ENCODE measurements at regions not wholly inside any gene's neighbourhood (a gene's known extent, or its start where the extent isn't known, plus 50 kb on each side); places are given as distances from the start of the nearest gene placed in this dataset.
"Not testable (repeated sequence)": the region's sequence is repeated elsewhere in the genome, so short reads cannot be mapped to it uniquely, and the experiment has no call there.

DNA sequence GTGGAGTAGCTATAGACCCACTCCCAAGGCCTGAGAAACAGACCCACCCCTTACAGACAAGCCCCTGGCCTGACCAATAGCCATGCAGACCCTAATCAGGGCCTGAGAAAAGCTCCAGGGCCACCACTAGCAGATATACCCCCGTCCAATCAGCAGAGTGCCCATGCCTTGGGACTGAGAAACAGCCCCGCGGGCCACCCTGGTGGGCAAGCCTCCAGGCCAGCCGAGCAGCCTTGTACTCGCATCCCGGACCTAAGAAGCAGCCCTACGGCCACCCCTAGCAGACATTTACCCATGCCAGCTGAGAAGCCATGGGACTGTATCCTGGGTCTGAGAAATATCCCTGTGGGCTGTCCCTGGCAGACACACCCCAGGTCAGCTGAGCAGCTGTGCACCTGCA lies 436.5 kb downstream of the SMARCA1 start:
- no peak for TF ChIP-seq CTCF (IDR thresholded peaks at IDR 0.05)
- no peak for DNase-seq
- Histone ChIP-seq H3K27me3 (no peaks in the 10 kb centered on the region), H3K36me3 (no peaks in the 10 kb centered on the region), H3K9ac (ENCODE audit: low read depth in 2 of 2, low read length in 2 of 2) (no peak overlapping the region), H3K9me3 (no peaks in the 10 kb centered on the region), H3K27ac (no peak overlapping the region), H3K4me3 (no peak overlapping the region), H3K4me1 (no peaks in the 10 kb centered on the region)
- intact Hi-C loops (cut with DNase I), result no loop called here

- intact Hi-C loops (cut with DNase I); H3K27me3 ChIP-seq; H3K9me3 ChIP-seq; DNase-seq; H3K4me3 ChIP-seq; H3K27ac ChIP-seq; H3K4me1 ChIP-seq; H3K9ac ChIP-seq (ENCODE audit: low read depth in 2 of 2, low read length in 2 of 2); H3K36me3 ChIP-seq: not testable (repeated sequence)
Measured at GRCh38 chrX:129084291-129084690, 439.0 kb downstream of the SMARCA1 start.

DNA sequence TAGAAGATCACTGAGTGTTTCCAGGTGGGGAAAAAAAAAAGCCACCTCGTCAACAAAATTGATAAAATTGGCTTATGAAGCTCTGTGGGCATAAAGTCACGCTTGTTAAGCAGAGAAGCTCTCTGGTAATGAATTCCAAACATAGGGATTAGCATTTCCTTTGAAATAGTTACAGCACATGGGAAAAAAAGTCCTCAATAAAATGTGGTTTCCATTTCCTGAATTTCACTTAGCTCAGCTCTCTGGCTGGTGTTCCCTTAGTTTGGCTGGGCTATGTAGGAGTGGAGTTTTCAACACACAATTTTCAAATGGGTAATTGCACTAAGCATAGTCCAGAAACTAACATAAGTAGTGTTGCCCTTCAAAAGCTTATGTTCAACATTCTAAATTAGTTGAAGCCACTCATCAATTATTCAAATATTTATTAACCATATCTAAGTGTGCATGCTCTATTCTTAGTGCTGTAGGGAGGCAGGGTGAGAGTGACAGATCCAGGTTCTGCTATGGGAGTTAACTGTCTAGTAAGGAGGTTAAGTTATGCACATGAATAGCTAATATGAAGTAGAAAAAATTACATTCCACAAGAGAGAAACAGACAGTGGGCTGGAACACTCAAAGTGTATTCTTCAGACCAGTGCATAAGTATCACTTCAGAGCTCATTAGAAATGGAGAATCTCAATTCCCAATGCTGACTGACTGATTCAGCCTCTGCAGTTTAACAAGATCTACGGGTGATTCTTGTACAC lies 445.7 kb downstream of the SMARCA1 start:
- no peak for DNase-seq
- H3K9me3 ChIP-seq, result no peaks in the 10 kb centered on the region
- no peak overlapping the region for H3K27ac ChIP-seq
- H3K27me3 ChIP-seq, result no peaks in the 10 kb centered on the region
- no peak overlapping the region for H3K4me3 ChIP-seq
- no peaks in the 10 kb centered on the region for H3K36me3 ChIP-seq
- no peak overlapping the region for H3K9ac ChIP-seq (ENCODE audit: low read depth in 2 of 2, low read length in 2 of 2)
- no peaks in the 10 kb centered on the region for H3K4me1 ChIP-seq
- no peak for TF ChIP-seq CTCF (IDR thresholded peaks at IDR 0.05)
- intact Hi-C loops (cut with DNase I), result no loop called here

DNA sequence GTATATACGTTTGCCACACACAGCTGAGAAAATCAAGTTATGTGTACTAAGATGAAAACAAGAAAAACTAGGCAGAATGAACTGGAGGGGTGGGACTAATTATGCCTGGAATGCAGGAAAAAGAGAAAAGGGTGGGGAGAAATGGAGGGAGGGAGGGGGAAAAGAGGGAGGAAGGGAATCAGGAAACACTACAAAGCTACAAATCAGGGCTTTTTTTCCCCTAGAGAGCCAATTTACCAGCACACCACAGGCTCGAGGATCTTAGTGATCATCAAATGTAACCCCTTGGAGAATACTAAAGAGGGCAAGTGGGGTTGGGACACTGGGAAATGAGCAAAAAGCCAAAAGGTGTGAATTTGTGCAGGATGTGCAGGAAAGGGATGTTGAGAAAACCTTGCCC lies 451.9 kb downstream of the SMARCA1 start:
- H3K36me3 ChIP-seq, result no peaks in the 10 kb centered on the region
- no peak for DNase-seq
- H3K27ac ChIP-seq, result no peak overlapping the region
- intact Hi-C loops (cut with DNase I), result no loop called here
- no peak overlapping the region for H3K9ac ChIP-seq (ENCODE audit: low read depth in 2 of 2, low read length in 2 of 2)
- H3K4me1 ChIP-seq, result no peaks in the 10 kb centered on the region
- TF ChIP-seq CTCF (IDR thresholded peaks at IDR 0.05), result no peak
- H3K27me3 ChIP-seq, result no peaks in the 10 kb centered on the region
- no peak overlapping the region for H3K4me3 ChIP-seq
- H3K9me3 ChIP-seq, result no peaks in the 10 kb centered on the region

DNA sequence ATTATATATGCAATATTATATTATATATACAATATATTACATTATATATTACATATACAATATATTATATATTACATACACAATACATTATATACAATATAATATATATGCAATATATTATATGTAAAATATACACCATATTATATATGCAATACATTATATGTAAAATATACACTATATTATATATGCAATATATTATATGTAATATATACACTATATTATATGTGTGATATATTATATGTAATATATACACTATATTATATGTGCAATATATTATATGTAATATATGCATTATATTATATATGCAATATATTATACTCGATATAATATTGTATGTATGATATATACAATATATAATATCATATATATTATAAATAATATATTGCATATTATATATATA lies 457.4 kb downstream of the SMARCA1 start:
- TF ChIP-seq CTCF (IDR thresholded peaks at IDR 0.05), result no peak
- H3K27ac ChIP-seq, result no peak overlapping the region
- H3K9ac ChIP-seq (ENCODE audit: low read depth in 2 of 2, low read length in 2 of 2), result no peak overlapping the region
- no peaks in the 10 kb centered on the region for H3K36me3 ChIP-seq
- no peaks in the 10 kb centered on the region for H3K9me3 ChIP-seq
- intact Hi-C loops (cut with DNase I), result no loop called here
- no peak for DNase-seq
- H3K27me3 ChIP-seq, result no peaks in the 10 kb centered on the region
- no peaks in the 10 kb centered on the region for H3K4me1 ChIP-seq
- H3K4me3 ChIP-seq, result no peak overlapping the region

DNA sequence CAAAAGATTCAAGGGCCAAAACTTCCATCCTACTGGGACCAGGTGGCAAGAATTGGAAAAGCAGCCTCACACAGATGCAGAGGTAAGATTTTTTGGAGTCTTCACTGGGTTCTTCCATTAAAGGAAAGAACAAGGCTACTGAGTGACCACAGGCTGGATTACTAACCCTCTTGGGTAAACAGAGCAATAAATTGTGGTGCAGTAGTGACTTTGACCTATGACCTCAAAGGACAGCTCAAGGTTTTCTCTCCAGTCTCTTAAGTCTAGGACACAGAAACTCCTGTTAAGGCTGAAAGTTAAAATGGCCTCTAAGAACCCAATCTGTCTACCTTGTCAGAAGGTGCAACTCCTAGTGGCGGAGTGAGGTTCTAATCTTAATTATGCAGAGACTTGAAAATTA lies 464.9 kb downstream of the SMARCA1 start:
- no peak for TF ChIP-seq CTCF (IDR thresholded peaks at IDR 0.05)
- Histone ChIP-seq H3K9me3 (no peaks in the 10 kb centered on the region), H3K4me3 (no peak overlapping the region), H3K36me3 (no peaks in the 10 kb centered on the region), H3K4me1 (no peaks in the 10 kb centered on the region), H3K27me3 (no peaks in the 10 kb centered on the region), H3K9ac (ENCODE audit: low read depth in 2 of 2, low read length in 2 of 2) (no peak overlapping the region), H3K27ac (no peak overlapping the region)
- intact Hi-C loops (cut with DNase I), result no loop called here
- DNase-seq, result no peak

All from colonic mucosa (tissue), 4 donors.